HG02642 (cell line): ENCODE measurements at regions not wholly inside any gene's neighbourhood (a gene's known extent, or its start where the extent isn't known, plus 50 kb on each side); places are given as distances from the start of the nearest gene placed in this dataset.

Experiments used
- ATAC-seq: cut with Tn5 transposase; IDR thresholded peaks from one replicate; pipeline ENCODE4 v1.9.1; 2021; ENCODE audit warnings: mild to moderate bottlenecking; ENCODE audit not compliant: unreplicated experiment, poor library complexity

- no peak for ATAC-seq
Observed at GRCh38 chr2:16214861-16215260, 274.5 kb downstream of the MYCN start.

GRCh38 chr2:16214391-16214790 lies 274.0 kb downstream of the MYCN start:
- no peak for ATAC-seq

GRCh38 chr2:16212321-16212720 lies 272.0 kb downstream of the MYCN start:
- no peak for ATAC-seq

GRCh38 chr2:16211341-16211740 lies 271.0 kb downstream of the MYCN start:
- ATAC-seq: no peak

GRCh38 chr2:16210841-16211240 lies 270.5 kb downstream of the MYCN start:
- no peak for ATAC-seq

- no peak for ATAC-seq
Observed at GRCh38 chr2:16209799-16210198, 269.4 kb downstream of the MYCN start.

GRCh38 chr2:16208921-16209320 lies 268.6 kb downstream of the MYCN start:
- ATAC-seq: no peak

- ATAC-seq: no peak
Observed at GRCh38 chr2:16208241-16208797, 268.0 kb downstream of the MYCN start.

- ATAC-seq: no peak
Observed at GRCh38 chr2:16207611-16208010, 267.3 kb downstream of the MYCN start.

GRCh38 chr2:16207151-16207550 lies 266.8 kb downstream of the MYCN start:
- ATAC-seq: no peak

- ATAC-seq: no peak
Observed at GRCh38 chr2:16206191-16206944, 266.0 kb downstream of the MYCN start.

- ATAC-seq: no peak
Observed at GRCh38 chr2:16205631-16206030, 265.3 kb downstream of the MYCN start.

- ATAC-seq: no peak
Observed at GRCh38 chr2:16204886-16205620, 264.7 kb downstream of the MYCN start.

- no peak for ATAC-seq
Observed at GRCh38 chr2:16204251-16204650, 263.9 kb downstream of the MYCN start.

GRCh38 chr2:16203691-16204090 lies 263.3 kb downstream of the MYCN start:
- ATAC-seq: no peak

GRCh38 chr2:16203069-16203468 lies 262.7 kb downstream of the MYCN start:
- no peak for ATAC-seq

- no peak for ATAC-seq
Observed at GRCh38 chr2:16202266-16203020, 262.1 kb downstream of the MYCN start.

GRCh38 chr2:16201848-16202247 lies 261.5 kb downstream of the MYCN start:
- no peak for ATAC-seq

GRCh38 chr2:16200554-16201193 lies 260.3 kb downstream of the MYCN start:
- no peak for ATAC-seq

GRCh38 chr2:16199882-16200553 lies 259.7 kb downstream of the MYCN start:
- ATAC-seq: no peak
